Thoracic aorta (tissue), 2 donors: ENCODE measurements at regions not wholly inside any gene's neighbourhood (a gene's known extent, or its start where the extent isn't known, plus 50 kb on each side); places are given as distances from the start of the nearest gene placed in this dataset.

Experiments
- ATAC-seq: fragments of 150-250 bp; one replicate; pipeline ENCODE4 v1.8.0; 2017; ENCODE audit warnings: low read depth; ENCODE audit not compliant: insufficient number of reproducible peaks, low FRiP score
- DNase-seq: peaks from one replicate; pipeline ENCODE4 v3.0.0-alpha.2; 2020; ENCODE audit warnings: low spot score
- H3K27ac ChIP-seq, 2 donors: fragments of 200-600 bp; sonication (generic); 1 replicate in 1 of 2; 2 replicates in 1 of 2; pipeline ENCODE4 v1.5.1; 2016; ENCODE audit warnings: mild to moderate bottlenecking in 2 of 2, moderate library complexity in 2 of 2
- H3K27me3 ChIP-seq: fragments of 200-600 bp; sonication (generic); replicated peaks from 2 replicates; pipeline ENCODE4 v1.6.0; 2016; ENCODE audit warnings: mild to moderate bottlenecking; ENCODE audit not compliant: insufficient read depth
- H3K36me3 ChIP-seq: fragments of 200-600 bp; sonication (generic); one replicate; pipeline ENCODE4 v1.5.1; 2016
- H3K4me1 ChIP-seq, 2 donors: fragments of 200-600 bp; sonication (generic); 1 replicate in 1 of 2; 2 replicates in 1 of 2; pipeline versions ENCODE4 v1.5.1 to v1.6.0; 2016; ENCODE audit warnings: low read depth in 2 of 2, mild to moderate bottlenecking in 1 of 2; ENCODE audit not compliant: control insufficient read depth in 1 of 2
- H3K4me3 ChIP-seq: fragments of 200-600 bp; sonication (generic); 2 replicates; pipeline ENCODE4 v1.5.1; 2016; ENCODE audit warnings: mild to moderate bottlenecking
- H3K9me3 ChIP-seq: fragments of 200-600 bp; sonication (generic); 2 replicates; pipeline ENCODE4 v1.5.1; 2016
- CTCF ChIP-seq: fragments of 200-600 bp; sonication (generic); IDR thresholded peaks from one replicate; pipeline ENCODE4 v1.5.1; 2019; ENCODE audit warnings: antibody characterized with exemption

GRCh38 chr3:118447339-118447738 lies 587.3 kb downstream of the IGSF11 start:
- DNase-seq (no peak), ATAC-seq (no peak)
- H3K4me1 ChIP-seq: no peaks in the 10 kb centered on the region
- H3K9me3 ChIP-seq: no peaks in the 10 kb centered on the region
- no peak for TF ChIP-seq CTCF
- no peaks in the 10 kb centered on the region for H3K36me3 ChIP-seq
- no peak overlapping the region for H3K4me3 ChIP-seq
- H3K27ac ChIP-seq: no peak overlapping the region
- H3K27me3 ChIP-seq: no peaks in the 10 kb centered on the region

- Histone ChIP-seq H3K4me3 (no peak overlapping the region), H3K9me3 (no peaks in the 10 kb centered on the region), H3K27ac (no peak overlapping the region), H3K27me3 (no peaks in the 10 kb centered on the region), H3K36me3 (no peaks in the 10 kb centered on the region), H3K4me1 (no peaks in the 10 kb centered on the region)
- no peak for TF ChIP-seq CTCF
- ATAC-seq (no peak), DNase-seq (no peak)
Observed at GRCh38 chr3:118466795-118467330, 567.8 kb downstream of the IGSF11 start.

- no peak overlapping the region for H3K4me3 ChIP-seq
- H3K36me3 ChIP-seq: no peaks in the 10 kb centered on the region
- no peak for TF ChIP-seq CTCF
- ATAC-seq (no peak), DNase-seq (no peak)
- no peak overlapping the region for H3K27ac ChIP-seq
- H3K9me3 ChIP-seq: no peaks in the 10 kb centered on the region
- no peaks in the 10 kb centered on the region for H3K27me3 ChIP-seq
- H3K4me1 ChIP-seq: no peaks in the 10 kb centered on the region
Observed at GRCh38 chr3:118468801-118469200, 565.8 kb downstream of the IGSF11 start.

- DNase-seq (no peak), ATAC-seq (no peak)
- H3K9me3 ChIP-seq: no peaks in the 10 kb centered on the region
- H3K4me1 ChIP-seq: no peaks in the 10 kb centered on the region
- H3K27me3 ChIP-seq: no peaks in the 10 kb centered on the region
- TF ChIP-seq CTCF: no peak
- H3K36me3 ChIP-seq: no peaks in the 10 kb centered on the region
- no peak overlapping the region for H3K4me3 ChIP-seq
- no peak overlapping the region for H3K27ac ChIP-seq
Observed at GRCh38 chr3:118472586-118472985, 562.1 kb downstream of the IGSF11 start.

GRCh38 chr3:118473343-118473742 lies 561.3 kb downstream of the IGSF11 start:
- no peak for TF ChIP-seq CTCF
- Histone ChIP-seq H3K4me1 (no peaks in the 10 kb centered on the region), H3K27me3 (no peaks in the 10 kb centered on the region), H3K27ac (no peak overlapping the region), H3K4me3 (no peak overlapping the region), H3K36me3 (no peaks in the 10 kb centered on the region), H3K9me3 (no peaks in the 10 kb centered on the region)
- DNase-seq (no peak), ATAC-seq (no peak)
